Suprapubic skin (tissue), 4 donors: ENCODE measurements at regions not wholly inside any gene's neighbourhood (a gene's known extent, or its start where the extent isn't known, plus 50 kb on each side); places are given as distances from the start of the nearest gene placed in this dataset.

Experiments
- DNase-seq, 2 donors: peaks; one replicate each; pipeline ENCODE4 v3.0.0-alpha.2; 2019; ENCODE audit warnings: low spot score in 2 of 2
- H3K27ac ChIP-seq: fragments of 200-600 bp; sonication (generic); one replicate; pipeline ENCODE4 v1.5.1; 2019
- H3K27me3 ChIP-seq: fragments of 200-600 bp; sonication (generic); one replicate; pipeline ENCODE4 v1.5.1; 2019
- H3K36me3 ChIP-seq: fragments of 200-600 bp; sonication (generic); one replicate; pipeline ENCODE4 v1.5.1; 2019
- H3K4me1 ChIP-seq: fragments of 200-600 bp; sonication (generic); one replicate; pipeline ENCODE4 v1.5.1; 2019
- H3K4me3 ChIP-seq: fragments of 200-600 bp; sonication (generic); one replicate; pipeline ENCODE4 v1.5.1; 2019; ENCODE audit warnings: mild to moderate bottlenecking
- H3K9me3 ChIP-seq: fragments of 200-600 bp; sonication (generic); one replicate; pipeline ENCODE4 v1.5.1; 2019
- EP300 ChIP-seq: sonication (generic); formaldehyde crosslinking; IDR thresholded peaks from one replicate; pipeline ENCODE4 v1.6.1; 2017; ENCODE audit warnings: antibody characterized with exemption
- POLR2A ChIP-seq, 2 donors: fragments of 450-650 bp; IDR thresholded peaks; one replicate each; pipeline ENCODE4 v1.6.1; 2017; ENCODE audit warnings: antibody characterized with exemption in 2 of 2, mild to moderate bottlenecking in 2 of 2, moderate library complexity in 2 of 2
- POLR2AphosphoS5 ChIP-seq, 3 donors: sonication (generic); formaldehyde crosslinking; IDR thresholded peaks; one replicate each; pipeline ENCODE4 v1.6.1; 2017; ENCODE audit warnings: antibody characterized with exemption in 3 of 3
- WGBS: methylation state at CpG from one replicate; pipeline ENCODE4 v1.1.5; 2018; 5-methylcytosine and 5-hydroxymethylcytosine counted together
- TF ChIP-seq, protein P1 (sequence below), 2 donors: fragments of 200-600 bp in 1 of 2; fragments of 450-650 bp in 1 of 2; sonication (generic) in 1 of 2; IDR thresholded peaks; one replicate each; pipeline ENCODE4 v1.5.1; 2016 to 2019; ENCODE audit warnings: antibody characterized with exemption in 2 of 2, mild to moderate bottlenecking in 1 of 2, moderate library complexity in 1 of 2

DNA sequence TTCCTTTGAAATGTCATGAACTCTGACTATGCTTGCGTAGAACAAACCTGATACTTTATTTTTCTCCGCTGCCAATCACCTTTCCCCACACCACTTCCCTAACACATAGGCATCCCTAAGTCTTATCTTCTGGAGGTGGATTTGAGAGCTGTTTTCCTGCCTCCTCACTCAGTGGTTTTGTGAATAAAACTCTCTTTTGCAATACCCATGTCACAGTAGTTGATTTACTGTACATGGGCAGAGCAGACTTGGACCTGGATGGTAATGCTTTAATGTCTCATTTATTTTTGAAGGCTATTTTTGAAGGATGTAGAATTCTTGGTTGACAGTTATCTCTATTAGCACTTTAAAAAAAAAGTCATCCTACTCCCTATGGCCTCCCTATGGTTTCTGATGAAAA lies 881.8 kb downstream of the SLITRK5 start:
- Histone ChIP-seq H3K4me1 (no peaks in the 10 kb centered on the region), H3K27ac (no peak overlapping the region), H3K27me3 (no peaks in the 10 kb centered on the region), H3K36me3 (no peaks in the 10 kb centered on the region), H3K4me3 (no peak overlapping the region), H3K9me3 (no peaks in the 10 kb centered on the region)
- DNase-seq: no peak
- 93% methylated on average over 2 of the region's 2 CpGs for WGBS
- TF ChIP-seq POLR2A (IDR thresholded peaks at IDR 0.05) (no peak), EP300 (no peak), POLR2AphosphoS5 (IDR thresholded peaks at IDR 0.05) (no peak)
- TF ChIP-seq, protein P1, sequence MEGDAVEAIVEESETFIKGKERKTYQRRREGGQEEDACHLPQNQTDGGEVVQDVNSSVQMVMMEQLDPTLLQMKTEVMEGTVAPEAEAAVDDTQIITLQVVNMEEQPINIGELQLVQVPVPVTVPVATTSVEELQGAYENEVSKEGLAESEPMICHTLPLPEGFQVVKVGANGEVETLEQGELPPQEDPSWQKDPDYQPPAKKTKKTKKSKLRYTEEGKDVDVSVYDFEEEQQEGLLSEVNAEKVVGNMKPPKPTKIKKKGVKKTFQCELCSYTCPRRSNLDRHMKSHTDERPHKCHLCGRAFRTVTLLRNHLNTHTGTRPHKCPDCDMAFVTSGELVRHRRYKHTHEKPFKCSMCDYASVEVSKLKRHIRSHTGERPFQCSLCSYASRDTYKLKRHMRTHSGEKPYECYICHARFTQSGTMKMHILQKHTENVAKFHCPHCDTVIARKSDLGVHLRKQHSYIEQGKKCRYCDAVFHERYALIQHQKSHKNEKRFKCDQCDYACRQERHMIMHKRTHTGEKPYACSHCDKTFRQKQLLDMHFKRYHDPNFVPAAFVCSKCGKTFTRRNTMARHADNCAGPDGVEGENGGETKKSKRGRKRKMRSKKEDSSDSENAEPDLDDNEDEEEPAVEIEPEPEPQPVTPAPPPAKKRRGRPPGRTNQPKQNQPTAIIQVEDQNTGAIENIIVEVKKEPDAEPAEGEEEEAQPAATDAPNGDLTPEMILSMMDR (IDR thresholded peaks at IDR 0.05): no peak

DNA sequence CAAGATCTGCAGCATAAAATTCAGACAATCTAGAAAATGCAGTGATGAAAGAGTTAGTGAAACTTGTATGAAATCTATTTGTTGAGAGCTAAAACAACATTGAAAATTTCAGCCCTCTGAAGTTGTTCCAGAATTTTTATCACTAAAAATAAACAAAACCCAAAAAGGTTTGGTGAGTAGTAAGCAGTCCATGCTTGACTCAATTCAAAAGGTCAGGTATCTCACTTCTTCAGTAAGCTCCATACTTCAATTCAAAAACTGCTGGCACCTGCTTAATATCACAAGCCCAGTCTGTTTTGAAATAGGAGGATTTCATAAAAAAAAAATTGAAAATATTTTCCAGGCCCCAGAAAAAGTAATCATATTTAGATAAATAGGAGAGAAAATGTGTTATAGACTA lies 894.4 kb downstream of the SLITRK5 start:
- no peak overlapping the region for H3K27ac ChIP-seq
- DNase-seq: no peak
- no peak overlapping the region for H3K4me3 ChIP-seq
- H3K4me1 ChIP-seq: no peaks in the 10 kb centered on the region
- no peaks in the 10 kb centered on the region for H3K36me3 ChIP-seq
- H3K9me3 ChIP-seq: no peaks in the 10 kb centered on the region
- TF ChIP-seq, protein P1 (IDR thresholded peaks at IDR 0.05): no peak
- no peak for TF ChIP-seq POLR2AphosphoS5 (IDR thresholded peaks at IDR 0.05)
- no peak for TF ChIP-seq EP300
- no peak for TF ChIP-seq POLR2A (IDR thresholded peaks at IDR 0.05)
- no peaks in the 10 kb centered on the region for H3K27me3 ChIP-seq

DNA sequence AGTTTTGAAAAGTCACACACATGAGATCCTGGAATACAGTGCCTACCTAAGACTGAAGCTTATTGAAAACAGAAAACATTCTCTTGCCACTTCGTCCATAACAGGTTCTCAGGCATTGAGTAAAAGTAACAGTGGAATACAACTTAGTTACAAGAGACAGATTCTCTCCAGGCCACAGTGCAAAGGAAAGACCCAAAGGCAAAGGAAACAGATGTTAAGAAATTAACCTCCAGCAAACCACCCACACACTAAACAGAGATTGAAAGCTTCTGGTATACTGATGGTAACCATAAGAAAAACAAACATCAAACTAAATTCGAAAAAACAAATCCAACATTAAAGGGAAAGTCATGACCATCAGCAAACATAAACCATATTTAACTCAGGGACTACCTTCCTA lies 914.7 kb downstream of the SLITRK5 start:
- Histone ChIP-seq H3K4me3 (no peak overlapping the region), H3K27me3 (no peaks in the 10 kb centered on the region), H3K27ac (no peak overlapping the region), H3K9me3 (no peaks in the 10 kb centered on the region), H3K4me1 (no peaks in the 10 kb centered on the region), H3K36me3 (no peaks in the 10 kb centered on the region)
- no peak for DNase-seq
- WGBS: 53% methylated on average over 2 of the region's 2 CpGs
- no peak for TF ChIP-seq EP300
- TF ChIP-seq, protein P1 (IDR thresholded peaks at IDR 0.05): no peak
- no peak for TF ChIP-seq POLR2AphosphoS5 (IDR thresholded peaks at IDR 0.05)
- no peak for TF ChIP-seq POLR2A (IDR thresholded peaks at IDR 0.05)

DNA sequence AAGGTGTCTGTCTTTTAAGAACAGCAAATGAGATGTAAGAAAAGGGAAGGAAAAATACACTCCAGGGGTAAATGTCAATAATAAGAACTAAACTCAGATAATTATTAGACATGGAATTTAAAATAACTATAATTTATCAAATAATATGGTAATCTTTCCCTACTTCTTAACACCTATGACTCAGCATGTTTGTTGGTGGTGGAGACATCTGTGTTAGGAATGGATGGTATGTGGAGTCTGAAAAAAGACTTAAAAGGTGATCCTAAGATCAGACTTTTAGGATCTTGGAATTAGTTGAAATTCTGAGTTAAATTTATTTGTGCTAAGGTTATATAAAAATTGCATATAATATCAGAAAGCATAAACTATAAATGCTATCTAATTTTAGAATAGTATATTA lies 915.1 kb downstream of the SLITRK5 start:
- peaks cover under 1% of the 10 kb centered on the region for H3K9me3 ChIP-seq
- H3K27ac ChIP-seq: no peak overlapping the region
- no peaks in the 10 kb centered on the region for H3K4me1 ChIP-seq
- no peak overlapping the region for H3K4me3 ChIP-seq
- no peaks in the 10 kb centered on the region for H3K27me3 ChIP-seq
- no peak for DNase-seq
- no peak for TF ChIP-seq EP300
- TF ChIP-seq, protein P1 (IDR thresholded peaks at IDR 0.05): no peak
- H3K36me3 ChIP-seq: no peaks in the 10 kb centered on the region

DNA sequence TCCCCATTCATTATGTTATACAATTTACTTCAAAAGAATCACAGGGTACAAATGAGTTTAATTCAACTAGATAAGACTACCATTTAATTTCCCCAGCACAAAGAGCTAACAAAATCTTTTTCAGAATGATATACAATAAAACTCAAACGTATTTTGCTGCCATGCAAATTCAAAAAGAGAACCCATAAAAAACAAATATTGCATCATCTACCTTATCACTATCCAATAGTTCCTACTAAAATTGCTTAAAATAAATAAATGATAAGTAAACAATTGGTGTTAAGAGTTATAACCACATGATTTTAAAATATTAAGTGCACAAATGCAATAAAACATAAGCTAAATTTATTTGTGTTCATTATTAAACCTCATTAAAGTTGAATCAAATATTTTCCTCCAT lies 919.4 kb downstream of the SLITRK5 start:
- TF ChIP-seq POLR2A (IDR thresholded peaks at IDR 0.05) (no peak), EP300 (no peak), POLR2AphosphoS5 (IDR thresholded peaks at IDR 0.05) (no peak)
- TF ChIP-seq, protein P1 (IDR thresholded peaks at IDR 0.05): no peak
- WGBS: 60% methylated on average over 1 of the region's 1 CpG

More for the DNA sequence above, 919.4 kb downstream of the SLITRK5 start:
- Histone ChIP-seq H3K4me3 (no peak overlapping the region), H3K4me1 (no peaks in the 10 kb centered on the region), H3K9me3 (peaks cover 10% of the 10 kb centered on the region), H3K27me3 (no peaks in the 10 kb centered on the region), H3K27ac (no peak overlapping the region), H3K36me3 (no peaks in the 10 kb centered on the region)
- no peak for DNase-seq
